HEK293 (cell line): ENCODE measurements at regions not wholly inside any gene's neighbourhood (a gene's known extent, or its start where the extent isn't known, plus 50 kb on each side); places are given as distances from the start of the nearest gene placed in this dataset.

Source experiments
- CTCF ChIP-seq: fragments of 450-650 bp; formaldehyde crosslinking; IDR thresholded peaks from 2 replicates; pipeline ENCODE4 v1.5.1; 2016; ENCODE audit warnings: missing biosample characterization, missing genetic modification characterization
- YY1 ChIP-seq: fragments of 450-650 bp; formaldehyde crosslinking; IDR thresholded peaks from 2 replicates; pipeline ENCODE4 v1.5.1; 2018; ENCODE audit warnings: missing biosample characterization, missing genetic modification characterization
- ZBTB1 ChIP-seq: fragments of 450-650 bp; formaldehyde crosslinking; IDR thresholded peaks from 2 replicates; pipeline ENCODE4 v1.5.1; 2016; ENCODE audit warnings: missing biosample characterization, missing genetic modification characterization
- ZBTB26 ChIP-seq: fragments of 450-650 bp; formaldehyde crosslinking; optimal IDR thresholded peaks from 2 replicates; pipeline ENCODE3; 2016; ENCODE audit warnings: missing biosample characterization, mild to moderate bottlenecking, missing genetic modification characterization
- ZBTB7A ChIP-seq: fragments of 450-650 bp; formaldehyde crosslinking; IDR thresholded peaks from 2 replicates; pipeline ENCODE4 v1.5.1; 2016; ENCODE audit warnings: low read depth, missing biosample characterization, missing genetic modification characterization
- ZFP37 ChIP-seq: fragments of 450-650 bp; formaldehyde crosslinking; IDR thresholded peaks from 2 replicates; pipeline ENCODE4 v1.5.1; 2016; ENCODE audit warnings: missing biosample characterization, missing genetic modification characterization
- ZFP69B ChIP-seq: fragments of 450-650 bp; formaldehyde crosslinking; IDR thresholded peaks from 2 replicates; pipeline ENCODE4 v1.5.1; 2016; ENCODE audit warnings: missing biosample characterization, missing genetic modification characterization
- ZNF133 ChIP-seq: fragments of 450-650 bp; formaldehyde crosslinking; IDR thresholded peaks from 2 replicates; pipeline ENCODE4 v1.5.1; 2016; ENCODE audit warnings: missing biosample characterization, missing genetic modification characterization
- ZNF514 ChIP-seq: fragments of 450-650 bp; formaldehyde crosslinking; IDR thresholded peaks from 2 replicates; pipeline ENCODE4 v1.5.1; 2016; ENCODE audit warnings: missing biosample characterization, missing genetic modification characterization
- ZNF639 ChIP-seq: fragments of 450-650 bp; formaldehyde crosslinking; IDR thresholded peaks from 2 replicates; pipeline ENCODE4 v1.5.1; 2016; ENCODE audit warnings: missing biosample characterization, missing genetic modification characterization
- ZNF660 ChIP-seq: fragments of 450-650 bp; IDR thresholded peaks from 2 replicates; pipeline ENCODE4 v1.5.1; 2018; ENCODE audit warnings: missing biosample characterization, mild to moderate bottlenecking, missing genetic modification characterization
- ZNF677 ChIP-seq: fragments of 450-650 bp; IDR thresholded peaks from 2 replicates; pipeline ENCODE4 v1.5.0; 2018; ENCODE audit warnings: missing biosample characterization, mild to moderate bottlenecking, missing genetic modification characterization, moderate library complexity
- ZNF776 ChIP-seq: fragments of 450-650 bp; formaldehyde crosslinking; IDR thresholded peaks from 2 replicates; pipeline ENCODE4 v1.5.0; 2017; ENCODE audit warnings: missing biosample characterization, missing genetic modification characterization, borderline replicate concordance

- TF ChIP-seq ZNF639 (tag by site-specific recombination) (no peak), CTCF (tag by site-specific recombination) (no peak), ZNF776 (no peak), ZBTB26 (tag by site-specific recombination) (no peak), ZNF660 (tag by site-specific recombination) (no peak), ZBTB1 (tag by site-specific recombination) (no peak), YY1 (no peak), ZFP69B (tag by site-specific recombination) (no peak), ZNF133 (tag by site-specific recombination) (no peak), ZFP37 (tag by site-specific recombination) (no peak), ZNF514 (tag by site-specific recombination) (no peak), ZNF677 (tag by site-specific recombination) (no peak), ZBTB7A (no peak)
Measured at GRCh38 chr9:99389087-99390033, 167.3 kb downstream of the SEC61B start.
